K562 (cell line): ENCODE measurements at regions not wholly inside any gene's neighbourhood (a gene's known extent, or its start where the extent isn't known, plus 50 kb on each side); places are given as distances from the start of the nearest gene placed in this dataset.

Source experiments
- C11orf30 ChIP-seq: fragments of 450-650 bp; IDR thresholded peaks from 2 replicates; pipeline ENCODE4 v1.6.1; 2016; ENCODE audit warnings: low read depth, mild to moderate bottlenecking
- CBFA2T3 ChIP-seq: fragments of 450-650 bp; IDR thresholded peaks from 2 replicates; pipeline ENCODE4 v1.6.1; 2017
- E2F5 ChIP-seq: sonication (generic); formaldehyde crosslinking; IDR thresholded peaks from 2 replicates; pipeline ENCODE4 v1.8.0; 2022; ENCODE audit warnings: mild to moderate bottlenecking, missing genetic modification reagents
- GABPA ChIP-seq: fragments of 200-800 bp; sonication (Bioruptor generic); conservative IDR thresholded peaks from 2 replicates; pipeline ENCODE4 v1.6.1; 2016; ENCODE audit warnings: low read depth, missing genetic modification characterization, missing compliant biosample characterization
- HDAC6 ChIP-seq: IDR thresholded peaks from 2 replicates; pipeline ENCODE4 v1.6.1; 2012; ENCODE audit warnings: low read depth, mild to moderate bottlenecking, control low read depth, inconsistent platforms, low read length, moderate library complexity
- HMG20B ChIP-seq: fragments of 250-450 bp; sonication (Bioruptor Pico); IDR thresholded peaks from 2 replicates; pipeline ENCODE4 v1.5.0; 2021; ENCODE audit warnings: mild to moderate bottlenecking
- KAT7 ChIP-seq: sonication (generic); formaldehyde crosslinking; IDR thresholded peaks from 2 replicates; pipeline ENCODE4 v1.8.0; 2022; ENCODE audit warnings: missing genetic modification reagents, mild to moderate bottlenecking, borderline replicate concordance
- NBN ChIP-seq: fragments of 450-650 bp; IDR thresholded peaks from 2 replicates; pipeline ENCODE4 v1.6.1; 2016; ENCODE audit warnings: low read depth, mild to moderate bottlenecking
- SOX6 ChIP-seq: fragments of 450-650 bp; IDR thresholded peaks from 2 replicates; pipeline ENCODE4 v1.6.1; 2014; ENCODE audit warnings: mild to moderate bottlenecking
- SRSF1 ChIP-seq: fragments of 200-400 bp; formaldehyde crosslinking; IDR thresholded peaks from 2 replicates; pipeline ENCODE4 v1.6.1; 2017; ENCODE audit warnings: mild to moderate bottlenecking, low read depth, low read length, moderate library complexity
- TAF1 ChIP-seq: IDR thresholded peaks from 2 replicates; pipeline ENCODE4 v1.6.1; 2011; ENCODE audit warnings: mild to moderate bottlenecking, low read length, moderate library complexity; ENCODE audit not compliant: insufficient read depth, control insufficient read depth, severe bottlenecking; ENCODE audit errors: extremely low read depth
- TAL1 ChIP-seq: fragments of 450-650 bp; IDR thresholded peaks from 2 replicates; pipeline ENCODE4 v1.6.1; 2016; ENCODE audit warnings: mild to moderate bottlenecking
- ZBTB12 ChIP-seq: fragments of 250-450 bp; sonication (Bioruptor Pico); IDR thresholded peaks from 2 replicates; pipeline ENCODE4 v1.4.0; 2020
- ZC3H11A ChIP-seq: IDR thresholded peaks from 2 replicates; pipeline ENCODE4 v1.6.1; 2012; ENCODE audit warnings: low read depth, low read length, improper control_type of control experiment
- ZNF41 ChIP-seq: fragments of 250-450 bp; sonication (Bioruptor Pico); conservative IDR thresholded peaks from 2 replicates; pipeline ENCODE4 v1.4.0; 2020; ENCODE audit warnings: mild to moderate bottlenecking
- ZNF512 ChIP-seq: IDR thresholded peaks from 2 replicates; pipeline ENCODE4 v1.6.1; 2016; ENCODE audit warnings: missing genetic modification characterization, missing compliant biosample characterization
- ZNF75A ChIP-seq: fragments of 450-650 bp; formaldehyde crosslinking; IDR thresholded peaks from 2 replicates; pipeline ENCODE4 v1.4.0; 2020; ENCODE audit warnings: mild to moderate bottlenecking
- TF ChIP-seq, protein P1 (sequence below): sonication (generic); formaldehyde crosslinking; IDR thresholded peaks from 2 replicates; pipeline ENCODE4 v1.5.0; 2020; ENCODE audit warnings: missing genetic modification reagents
- TF ChIP-seq, protein P2 (sequence below): fragments of 450-650 bp; IDR thresholded peaks from 2 replicates; pipeline ENCODE4 v1.6.1; 2016; ENCODE audit warnings: missing biosample characterization, missing genetic modification characterization
- TF ChIP-seq, protein P3 (sequence below): fragments of 450-650 bp; IDR thresholded peaks from 2 replicates; pipeline ENCODE4 v1.6.1; 2016
- TF ChIP-seq, protein P4 (sequence below): fragments of 250-450 bp; sonication (Bioruptor Pico); IDR thresholded peaks from 2 replicates; pipeline ENCODE4 v1.4.0; 2020; ENCODE audit warnings: mild to moderate bottlenecking, moderate library complexity, borderline replicate concordance

- TF ChIP-seq ZNF512 (tag) (no peak), HMG20B (CRISPR knock-in tag) (no peak), NBN (no peak), CBFA2T3 (peak; percentile 58), E2F5 (CRISPR knock-in tag) (no peak), TAF1 (no peak), ZC3H11A (no peak), ZBTB12 (no peak), TAL1 (peak; percentile 42; the same call in 1 of the 2 replicates), HDAC6 (no peak), SOX6 (peak; percentile 49), ZNF41 (CRISPR knock-in tag) (no peak), GABPA (tag) (no peak), SRSF1 (no peak), KAT7 (CRISPR knock-in tag) (no peak), ZNF75A (CRISPR knock-in tag) (no peak), C11orf30 (no peak)
- TF ChIP-seq, protein P1, sequence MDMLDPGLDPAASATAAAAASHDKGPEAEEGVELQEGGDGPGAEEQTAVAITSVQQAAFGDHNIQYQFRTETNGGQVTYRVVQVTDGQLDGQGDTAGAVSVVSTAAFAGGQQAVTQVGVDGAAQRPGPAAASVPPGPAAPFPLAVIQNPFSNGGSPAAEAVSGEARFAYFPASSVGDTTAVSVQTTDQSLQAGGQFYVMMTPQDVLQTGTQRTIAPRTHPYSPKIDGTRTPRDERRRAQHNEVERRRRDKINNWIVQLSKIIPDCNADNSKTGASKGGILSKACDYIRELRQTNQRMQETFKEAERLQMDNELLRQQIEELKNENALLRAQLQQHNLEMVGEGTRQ: no peak
- TF ChIP-seq, protein P2, sequence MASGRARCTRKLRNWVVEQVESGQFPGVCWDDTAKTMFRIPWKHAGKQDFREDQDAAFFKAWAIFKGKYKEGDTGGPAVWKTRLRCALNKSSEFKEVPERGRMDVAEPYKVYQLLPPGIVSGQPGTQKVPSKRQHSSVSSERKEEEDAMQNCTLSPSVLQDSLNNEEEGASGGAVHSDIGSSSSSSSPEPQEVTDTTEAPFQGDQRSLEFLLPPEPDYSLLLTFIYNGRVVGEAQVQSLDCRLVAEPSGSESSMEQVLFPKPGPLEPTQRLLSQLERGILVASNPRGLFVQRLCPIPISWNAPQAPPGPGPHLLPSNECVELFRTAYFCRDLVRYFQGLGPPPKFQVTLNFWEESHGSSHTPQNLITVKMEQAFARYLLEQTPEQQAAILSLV (tag): no peak
- TF ChIP-seq, protein P3, sequence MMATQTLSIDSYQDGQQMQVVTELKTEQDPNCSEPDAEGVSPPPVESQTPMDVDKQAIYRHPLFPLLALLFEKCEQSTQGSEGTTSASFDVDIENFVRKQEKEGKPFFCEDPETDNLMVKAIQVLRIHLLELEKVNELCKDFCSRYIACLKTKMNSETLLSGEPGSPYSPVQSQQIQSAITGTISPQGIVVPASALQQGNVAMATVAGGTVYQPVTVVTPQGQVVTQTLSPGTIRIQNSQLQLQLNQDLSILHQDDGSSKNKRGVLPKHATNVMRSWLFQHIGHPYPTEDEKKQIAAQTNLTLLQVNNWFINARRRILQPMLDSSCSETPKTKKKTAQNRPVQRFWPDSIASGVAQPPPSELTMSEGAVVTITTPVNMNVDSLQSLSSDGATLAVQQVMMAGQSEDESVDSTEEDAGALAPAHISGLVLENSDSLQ: peak; percentile 64
- TF ChIP-seq, protein P4, sequence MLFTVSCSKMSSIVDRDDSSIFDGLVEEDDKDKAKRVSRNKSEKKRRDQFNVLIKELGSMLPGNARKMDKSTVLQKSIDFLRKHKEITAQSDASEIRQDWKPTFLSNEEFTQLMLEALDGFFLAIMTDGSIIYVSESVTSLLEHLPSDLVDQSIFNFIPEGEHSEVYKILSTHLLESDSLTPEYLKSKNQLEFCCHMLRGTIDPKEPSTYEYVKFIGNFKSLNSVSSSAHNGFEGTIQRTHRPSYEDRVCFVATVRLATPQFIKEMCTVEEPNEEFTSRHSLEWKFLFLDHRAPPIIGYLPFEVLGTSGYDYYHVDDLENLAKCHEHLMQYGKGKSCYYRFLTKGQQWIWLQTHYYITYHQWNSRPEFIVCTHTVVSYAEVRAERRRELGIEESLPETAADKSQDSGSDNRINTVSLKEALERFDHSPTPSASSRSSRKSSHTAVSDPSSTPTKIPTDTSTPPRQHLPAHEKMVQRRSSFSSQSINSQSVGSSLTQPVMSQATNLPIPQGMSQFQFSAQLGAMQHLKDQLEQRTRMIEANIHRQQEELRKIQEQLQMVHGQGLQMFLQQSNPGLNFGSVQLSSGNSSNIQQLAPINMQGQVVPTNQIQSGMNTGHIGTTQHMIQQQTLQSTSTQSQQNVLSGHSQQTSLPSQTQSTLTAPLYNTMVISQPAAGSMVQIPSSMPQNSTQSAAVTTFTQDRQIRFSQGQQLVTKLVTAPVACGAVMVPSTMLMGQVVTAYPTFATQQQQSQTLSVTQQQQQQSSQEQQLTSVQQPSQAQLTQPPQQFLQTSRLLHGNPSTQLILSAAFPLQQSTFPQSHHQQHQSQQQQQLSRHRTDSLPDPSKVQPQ (CRISPR knock-in tag): no peak
Observed at GRCh38 chr2:205898744-205899143, 187.2 kb downstream of the INO80D start (continued).
